NCI-H1105 (cell line): ENCODE measurements at regions not wholly inside any gene's neighbourhood (a gene's known extent, or its start where the extent isn't known, plus 50 kb on each side); places are given as distances from the start of the nearest gene placed in this dataset.
"Not testable (repeated sequence)": the region's sequence is repeated elsewhere in the genome, so short reads cannot be mapped to it uniquely, and the experiment has no call there.

Experiments
- DNase-seq: peaks from one replicate; lab custom pipeline; 2025; lab: John Stamatoyannopoulos, UW

DNA sequence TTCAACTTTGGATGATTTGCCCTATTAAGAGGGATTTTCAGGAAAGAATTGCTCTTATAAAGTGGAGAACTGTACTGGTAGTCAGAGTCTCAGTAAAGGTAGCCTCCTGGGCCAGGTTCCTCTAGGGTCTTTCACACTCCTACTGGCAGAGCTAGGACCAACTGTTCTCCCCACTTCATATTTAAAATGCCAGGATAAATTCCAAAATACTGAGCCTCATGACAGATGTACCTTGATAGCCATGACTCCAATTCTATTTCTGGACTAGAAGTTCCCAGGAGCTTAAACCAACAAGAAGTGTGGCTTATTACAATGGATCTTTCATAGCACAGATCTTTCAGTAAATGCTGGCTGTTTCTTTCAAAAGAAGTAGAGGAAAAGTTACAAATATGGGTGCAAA, 126.5 kb downstream of the C12orf75 start:
- DNase-seq, result no peak

DNA sequence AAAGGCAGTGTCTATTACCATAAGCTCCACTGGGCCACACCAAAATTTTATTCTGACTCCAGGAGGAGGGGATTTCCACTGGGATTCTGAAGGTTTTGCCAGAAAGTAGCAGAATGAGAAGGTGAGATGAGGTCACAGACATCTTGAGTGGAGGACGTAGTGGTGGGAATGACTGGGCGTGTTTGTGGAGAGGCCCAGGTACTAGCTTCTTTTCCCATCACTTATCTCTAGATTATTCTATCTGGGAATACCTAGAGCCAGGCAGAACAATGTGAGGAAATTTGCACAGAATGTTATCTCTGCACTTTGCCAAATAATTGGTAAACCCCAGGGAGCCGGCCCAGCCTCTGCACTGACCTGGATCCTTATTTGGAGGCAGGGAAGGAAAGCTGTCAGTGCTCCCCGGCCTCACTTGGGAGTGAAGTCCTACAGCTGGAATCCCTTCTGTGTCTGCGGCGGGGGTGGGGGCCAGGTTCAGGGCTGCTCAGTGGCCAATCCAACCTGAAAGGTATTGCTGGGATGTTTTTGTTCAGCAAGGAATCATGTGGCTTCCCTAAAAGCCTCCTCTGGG, 129.4 kb downstream of the C12orf75 start:
- DNase-seq, result no peak

DNA sequence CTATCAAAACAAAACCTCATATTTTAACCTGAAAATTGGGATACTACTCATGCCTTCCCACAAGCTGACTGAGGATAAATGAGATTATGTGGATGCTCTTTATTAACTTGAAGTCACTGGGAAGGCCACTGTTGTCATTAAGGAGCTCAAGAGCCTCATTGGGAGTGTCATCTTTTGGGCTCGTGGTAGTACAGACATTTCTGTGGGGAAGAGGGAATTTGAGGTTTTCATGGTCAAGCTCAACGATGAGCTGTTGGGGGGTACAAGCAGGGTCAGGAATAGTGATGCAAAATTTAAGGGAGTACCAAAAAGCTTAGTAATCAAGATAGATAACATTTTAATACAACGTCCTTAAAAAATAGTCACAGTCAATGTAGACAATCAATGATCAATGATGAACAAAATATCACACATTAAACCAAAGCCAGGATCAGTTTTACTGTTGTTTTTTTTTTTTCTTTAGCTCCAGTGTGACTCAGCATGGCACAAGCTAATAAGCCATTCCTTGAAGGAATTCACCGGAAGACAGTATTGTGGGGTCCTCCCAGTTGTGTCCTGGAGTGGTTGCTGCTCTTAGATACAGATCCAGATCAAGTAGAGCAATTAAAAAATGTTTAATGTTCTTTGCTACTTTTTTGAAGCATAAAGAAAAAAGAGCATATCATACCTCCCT, 130.9 kb downstream of the C12orf75 start:
- DNase-seq, result no peak

DNA sequence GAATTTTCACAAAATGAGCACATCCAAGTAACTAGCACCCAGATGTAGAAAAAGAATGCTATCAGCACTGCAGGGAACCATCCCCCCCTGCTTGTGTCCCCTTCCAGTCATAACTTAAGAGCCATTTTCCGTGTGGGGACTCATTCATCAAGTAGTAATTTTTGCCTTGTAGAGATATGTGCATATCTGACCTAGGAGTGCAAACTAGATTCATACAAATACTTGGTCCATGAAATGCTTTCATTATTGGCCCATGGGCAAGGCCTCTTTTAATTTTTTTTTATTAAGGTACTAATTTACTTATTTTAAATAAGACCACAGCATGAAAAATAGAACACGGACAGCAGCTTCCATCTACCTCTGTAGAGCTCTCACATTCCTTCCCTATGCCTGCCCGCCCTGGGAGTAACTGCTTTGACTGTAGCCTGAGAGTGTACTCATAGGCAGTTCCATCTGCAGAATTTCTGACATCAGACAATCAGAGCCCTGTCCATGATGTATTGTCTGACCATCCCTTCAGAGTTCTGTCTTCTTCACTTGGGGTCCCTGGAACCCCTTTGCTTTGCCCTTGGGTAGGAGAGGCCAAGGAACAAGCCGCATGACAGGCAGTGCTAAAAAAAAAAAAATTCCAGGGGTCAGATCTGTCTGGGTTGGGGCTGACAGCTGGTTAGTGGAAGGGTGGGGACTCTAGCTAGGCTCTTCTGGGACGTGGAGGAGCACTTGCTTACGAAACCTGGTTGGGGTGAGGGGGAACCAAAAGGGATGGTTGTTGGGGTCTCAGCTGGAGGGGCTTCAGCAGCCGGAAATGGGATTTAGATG, 131.7 kb downstream of the C12orf75 start:
- DNase-seq, result no peak

DNA sequence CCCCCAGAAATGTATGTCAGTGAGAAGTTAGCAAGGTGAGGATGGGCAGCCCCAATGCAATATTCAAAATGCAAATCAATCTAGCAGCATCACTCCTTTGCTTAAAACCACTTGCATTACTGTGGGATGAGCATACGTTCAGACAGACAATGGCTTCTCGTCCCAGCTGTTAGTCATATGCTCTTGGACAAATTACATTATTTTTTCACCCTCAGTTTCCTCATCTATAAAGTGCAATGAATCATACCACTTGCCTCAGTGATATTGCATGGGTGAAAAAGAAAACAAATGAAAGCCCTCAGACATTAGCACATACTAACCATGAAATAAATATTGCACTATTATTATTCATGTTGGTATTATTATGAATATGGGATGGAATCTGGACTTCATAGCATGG, 132.3 kb downstream of the C12orf75 start:
- DNase-seq, result no peak

DNA sequence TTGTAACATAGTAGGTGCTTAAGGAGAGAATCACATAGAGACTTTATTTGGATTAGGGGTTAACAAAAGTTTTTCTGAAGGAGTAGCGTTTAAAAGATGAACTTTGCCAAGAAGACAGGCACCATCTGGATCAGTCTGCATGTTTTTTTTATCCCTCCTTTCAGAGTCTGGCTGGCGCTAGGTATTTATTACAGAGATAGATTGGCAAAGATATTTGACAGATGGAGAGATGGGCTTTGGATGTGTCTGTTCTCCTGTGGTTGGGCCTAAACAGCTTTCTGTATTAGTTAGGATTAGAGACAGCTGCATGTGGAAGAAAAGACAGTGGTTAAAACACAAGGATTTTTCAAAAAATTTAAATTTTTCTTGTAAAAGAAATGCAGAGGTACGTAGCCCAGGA, 133.9 kb downstream of the C12orf75 start:
- DNase-seq, result no peak

DNA sequence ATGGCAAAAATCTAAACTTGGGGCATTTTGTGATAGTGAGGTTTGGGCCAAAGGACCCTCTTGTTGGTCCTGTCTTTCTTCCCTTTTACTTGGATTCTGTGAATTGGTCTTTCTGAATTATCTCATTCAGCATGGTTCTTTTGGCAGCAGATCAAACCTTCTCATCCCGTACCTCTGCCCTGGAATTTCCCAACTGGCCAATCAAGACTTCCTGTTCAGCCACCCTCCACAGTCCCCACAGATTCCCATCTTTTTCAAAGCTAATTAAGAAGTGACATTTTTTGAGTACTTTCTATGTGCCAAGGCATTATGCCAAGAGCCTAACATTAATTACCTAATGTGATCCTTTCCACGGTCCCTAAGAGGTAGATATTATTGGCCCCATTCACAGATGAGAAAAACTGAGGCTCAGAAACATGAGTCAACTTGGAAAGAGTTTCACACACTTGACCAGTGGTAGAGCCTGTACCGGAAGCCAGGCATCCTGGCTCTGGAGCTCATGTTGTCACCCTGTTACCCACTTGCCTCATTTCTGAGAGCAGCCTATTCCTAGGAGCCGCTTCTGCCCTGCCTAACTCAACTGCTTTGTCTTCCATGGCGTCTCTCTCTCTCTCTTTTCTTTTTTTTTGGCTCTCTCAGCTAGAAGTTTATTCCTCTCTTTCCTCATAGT, 135.9 kb downstream of the C12orf75 start:
- DNase-seq, result no peak

DNA sequence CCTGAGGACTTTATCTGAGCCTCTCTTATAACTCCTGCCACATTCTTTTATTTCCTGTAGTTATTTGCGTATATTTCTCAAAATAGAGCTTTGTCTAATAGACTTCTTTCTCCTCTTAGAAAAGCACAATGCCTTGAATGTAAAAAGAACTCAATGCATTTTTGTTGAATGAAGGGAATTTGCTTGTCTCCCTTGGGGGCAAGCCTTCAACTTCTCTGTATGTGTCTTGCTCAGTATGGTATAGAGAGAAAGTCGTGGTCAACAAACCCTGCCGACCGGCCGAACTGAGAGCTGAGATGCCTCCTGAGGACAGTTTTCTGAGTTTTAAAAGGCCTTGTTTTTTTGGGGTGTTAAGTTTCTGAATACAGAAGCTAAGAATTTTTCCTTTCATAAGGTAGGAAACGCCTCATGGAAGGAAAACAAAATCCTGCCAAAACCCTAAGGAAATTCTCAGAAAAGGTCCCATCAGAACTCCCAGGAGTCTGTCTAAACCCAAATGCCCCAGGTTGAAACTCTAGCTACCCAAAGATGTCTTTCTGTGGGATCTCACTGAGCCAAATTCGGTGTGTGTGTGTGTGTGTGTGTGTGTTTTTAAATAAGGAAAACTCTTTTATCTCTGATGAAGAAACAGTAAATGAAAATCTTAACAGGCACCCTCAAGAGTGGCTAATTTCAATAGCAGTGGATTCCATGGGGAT, 136.6 kb downstream of the C12orf75 start:
- no peak for DNase-seq

DNA sequence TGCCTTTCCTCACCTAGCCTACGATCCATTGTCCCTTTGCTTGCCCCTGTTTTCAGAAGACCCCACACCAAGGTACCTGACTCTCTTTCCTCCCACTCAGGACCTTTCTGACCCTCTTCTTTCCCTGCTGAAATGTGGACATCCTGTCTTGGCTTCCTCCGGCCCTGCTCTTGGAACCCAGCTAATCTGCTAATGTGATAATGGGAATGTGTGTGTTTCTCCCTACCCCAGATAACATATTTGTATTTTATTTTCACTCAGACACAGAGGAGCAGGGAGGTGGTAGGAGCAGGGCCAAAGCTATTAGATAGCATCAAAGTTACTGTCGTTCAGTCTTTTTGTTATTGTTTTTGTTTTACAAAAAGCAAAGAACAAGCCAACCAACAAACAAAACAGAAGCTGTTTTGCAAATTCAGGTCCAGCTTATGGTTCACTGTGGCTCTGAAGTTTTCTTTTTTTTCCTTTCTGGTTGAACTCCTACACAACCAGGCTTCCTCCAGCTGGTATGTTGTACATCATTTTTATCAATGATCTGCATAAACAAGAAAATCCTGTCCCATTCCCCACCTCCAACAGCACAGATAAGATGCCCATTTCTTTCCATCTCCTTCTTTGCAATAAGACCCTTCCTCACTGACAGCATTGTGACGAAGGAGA, 137.3 kb downstream of the C12orf75 start:
- DNase-seq, result no peak

DNA sequence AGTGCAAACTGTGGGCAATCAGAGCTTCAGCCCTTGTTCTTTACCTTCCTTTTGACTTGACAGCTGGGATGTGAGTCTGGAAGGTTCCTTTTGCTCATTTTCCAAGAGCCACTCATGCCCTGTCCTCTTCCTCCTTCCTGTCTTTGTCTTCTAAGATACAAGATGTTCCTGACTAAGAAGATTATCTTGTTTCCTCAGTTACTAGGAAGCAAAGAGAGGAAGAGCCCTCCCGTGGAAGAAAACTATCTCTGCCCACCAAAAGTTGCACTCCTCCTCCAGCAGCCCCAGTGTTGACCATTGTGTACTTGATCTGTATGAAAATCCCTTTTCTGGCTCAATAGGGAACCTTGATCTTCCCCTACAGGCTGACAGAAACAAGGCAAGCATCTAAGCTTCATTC, 138.0 kb downstream of the C12orf75 start:
- DNase-seq, result no peak

DNA sequence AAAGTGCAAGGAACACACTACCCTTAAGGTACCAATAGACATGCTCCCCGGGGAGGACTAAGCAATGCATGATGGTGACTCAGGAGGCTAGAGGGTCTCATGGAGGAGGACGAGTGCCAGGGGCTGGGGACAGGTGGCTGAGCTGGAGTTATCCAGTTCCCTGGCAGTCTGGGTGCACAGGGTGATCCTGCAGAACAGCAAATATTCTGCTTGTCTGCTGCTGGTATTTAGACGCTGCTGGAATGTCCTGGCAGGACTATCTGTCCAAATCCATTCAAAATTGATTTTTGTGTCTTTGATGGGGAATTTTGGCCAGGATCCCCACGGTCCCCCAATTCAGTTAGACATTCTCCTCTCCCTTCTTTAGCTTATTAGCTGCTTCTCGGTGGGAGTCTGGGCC, 138.7 kb downstream of the C12orf75 start:
- DNase-seq, result no peak

DNA sequence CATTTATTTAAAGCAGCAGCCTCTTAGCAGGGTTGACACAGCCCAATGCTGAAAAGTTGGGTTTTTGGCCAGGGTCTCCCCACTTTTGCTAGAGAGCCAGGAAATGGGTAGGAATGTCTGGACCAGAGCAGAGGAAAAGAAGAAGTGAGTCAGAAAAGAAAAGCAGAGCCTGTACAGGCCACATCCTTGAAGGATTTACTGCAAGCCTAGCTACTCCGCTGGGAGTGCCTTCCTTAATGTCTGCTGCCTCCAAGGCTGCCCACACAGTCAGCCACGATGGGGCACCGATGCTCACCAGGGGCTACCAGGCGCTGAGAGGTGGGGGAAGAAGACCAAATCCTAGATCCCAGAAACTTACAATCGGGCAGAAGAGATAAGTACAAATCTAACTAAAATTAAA, 139.2 kb downstream of the C12orf75 start:
- DNase-seq, result no peak

DNA sequence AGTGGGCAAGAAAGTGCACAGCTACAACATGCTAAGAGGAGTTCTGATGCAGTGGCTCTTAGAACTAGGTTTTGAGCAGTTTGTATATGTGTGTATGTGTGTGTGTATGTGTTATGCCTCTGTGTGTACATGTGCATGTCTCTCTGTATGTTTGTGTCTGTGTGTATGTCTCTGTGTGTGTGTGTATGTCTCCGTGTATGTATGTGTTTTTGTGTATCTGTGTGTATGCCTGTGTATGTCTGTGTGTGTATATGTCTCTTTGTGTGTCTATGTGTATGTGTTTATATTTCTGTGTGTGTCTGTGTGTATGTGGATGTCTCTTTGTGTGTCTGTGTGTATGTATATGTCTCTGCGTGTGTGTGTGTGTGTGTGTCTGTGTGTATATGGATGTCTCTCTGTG, 139.6 kb downstream of the C12orf75 start:
- DNase-seq, result no peak

DNA sequence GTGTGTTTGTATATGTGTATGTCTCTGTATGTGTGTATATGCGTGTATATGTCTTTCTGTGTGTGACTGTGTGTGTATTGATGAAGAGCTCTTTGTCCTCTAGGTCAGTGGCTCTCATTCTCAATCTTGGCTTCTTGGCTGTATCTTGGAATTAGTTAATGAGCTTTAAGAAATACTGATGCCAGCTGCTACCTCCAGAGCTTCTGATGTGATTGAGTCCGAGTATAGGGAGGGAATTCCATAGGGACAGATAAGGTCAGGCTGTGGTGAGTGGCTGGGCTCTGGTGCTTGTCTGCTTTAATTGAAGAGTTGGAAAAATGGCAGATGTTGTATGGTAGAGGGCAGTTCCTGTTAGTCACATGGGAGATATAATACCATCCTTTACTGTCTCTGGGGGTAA, 140.1 kb downstream of the C12orf75 start:
- DNase-seq, result no peak

DNA sequence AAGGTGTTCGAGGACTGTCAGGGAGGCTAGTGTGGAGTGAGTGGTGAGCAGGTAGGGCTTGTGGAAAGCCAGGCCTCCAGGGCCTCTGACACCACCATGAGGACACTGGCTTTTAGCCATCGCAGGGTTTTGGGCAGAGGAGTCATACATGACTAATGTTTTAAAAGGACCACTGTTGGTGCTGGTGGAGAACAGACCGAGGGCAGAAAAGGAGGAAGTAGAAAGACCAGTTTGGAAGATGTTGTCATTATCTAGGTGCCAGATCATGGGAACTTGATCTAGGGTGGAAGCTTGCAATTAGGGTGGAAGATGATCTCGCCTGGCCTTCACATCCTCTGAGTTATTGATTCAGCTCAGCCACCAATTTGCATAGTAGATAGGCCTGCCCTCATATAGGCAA, 144.2 kb downstream of the C12orf75 start:
- no peak for DNase-seq

DNA sequence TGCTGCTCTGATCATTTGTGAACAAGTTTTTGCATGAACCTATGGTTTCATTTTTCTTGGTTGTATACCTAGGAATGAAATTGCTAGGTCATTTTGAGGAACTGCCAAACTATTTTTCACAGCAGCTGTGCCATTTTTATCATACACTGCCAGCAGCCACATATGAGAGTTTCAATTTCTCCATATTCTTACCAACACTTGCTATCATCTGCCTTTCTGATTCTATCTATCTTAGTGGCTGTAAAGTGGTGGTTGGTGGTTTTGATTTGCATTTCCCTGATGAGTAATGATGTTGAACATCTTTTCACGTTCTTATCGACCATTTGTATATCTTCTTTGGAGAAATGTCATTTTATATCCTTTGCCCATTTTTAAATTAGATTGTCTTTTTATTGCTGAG, 146.1 kb downstream of the C12orf75 start:
- no peak for DNase-seq

DNA sequence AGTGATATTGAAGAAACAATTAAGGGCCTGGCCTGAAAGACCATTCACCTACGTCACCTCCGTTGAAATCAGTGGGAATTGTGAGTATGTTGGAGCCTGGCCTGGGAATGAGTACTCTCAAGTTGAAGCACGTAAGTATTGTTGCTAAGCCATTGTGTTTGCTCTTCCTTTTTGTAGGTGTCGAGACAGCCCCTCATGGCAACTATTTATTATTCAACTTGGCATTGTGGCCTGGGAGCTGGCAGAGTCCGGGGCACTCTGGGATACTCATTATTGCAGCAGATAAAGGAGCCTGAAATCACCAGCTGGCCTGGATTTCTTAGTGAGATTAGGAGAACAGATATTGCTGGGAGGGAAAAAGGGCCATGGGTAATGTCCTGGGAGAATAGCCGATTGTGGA, 147.4 kb downstream of the C12orf75 start:
- DNase-seq, result peak; percentile 50

DNA sequence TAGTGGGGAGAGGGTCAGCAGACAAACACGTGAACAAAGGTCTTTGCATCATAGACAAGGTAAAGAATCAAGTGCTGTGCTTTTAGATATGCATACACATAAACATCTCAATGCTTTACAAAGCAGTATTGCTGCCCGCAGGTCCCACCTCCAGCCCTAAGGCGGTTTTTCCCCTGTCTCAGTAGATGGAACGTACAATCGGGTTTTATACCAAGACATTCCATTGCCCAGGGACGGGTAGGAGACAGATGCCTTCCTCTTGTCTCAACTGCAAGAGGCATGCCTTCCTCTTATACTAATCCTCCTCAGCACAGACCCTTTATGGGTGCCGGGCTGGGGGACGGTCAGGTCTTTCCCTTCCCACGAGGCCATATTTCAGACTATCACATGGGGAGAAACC, 148.3 kb downstream of the C12orf75 start:
- DNase-seq, result not testable (repeated sequence)

DNA sequence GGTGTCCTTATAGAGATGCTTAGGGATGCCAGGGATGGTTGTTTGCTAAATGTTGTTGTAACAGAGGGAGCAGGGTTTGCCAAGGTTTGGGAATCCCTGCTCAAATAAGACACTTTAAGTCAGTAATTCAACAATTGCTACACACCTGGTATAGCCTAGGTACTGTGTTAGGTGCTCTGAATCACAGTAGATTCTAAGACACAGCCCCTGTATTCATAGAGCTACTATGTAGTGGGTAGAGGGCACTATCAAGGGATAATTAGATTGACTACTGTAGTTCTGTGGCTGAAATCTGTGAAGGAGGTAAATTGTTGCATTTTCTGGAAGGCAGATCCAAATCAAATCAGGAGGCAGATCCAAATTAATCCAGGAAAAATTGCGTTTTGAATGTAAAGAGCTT, 149.2 kb downstream of the C12orf75 start:
- DNase-seq, result no peak

DNA sequence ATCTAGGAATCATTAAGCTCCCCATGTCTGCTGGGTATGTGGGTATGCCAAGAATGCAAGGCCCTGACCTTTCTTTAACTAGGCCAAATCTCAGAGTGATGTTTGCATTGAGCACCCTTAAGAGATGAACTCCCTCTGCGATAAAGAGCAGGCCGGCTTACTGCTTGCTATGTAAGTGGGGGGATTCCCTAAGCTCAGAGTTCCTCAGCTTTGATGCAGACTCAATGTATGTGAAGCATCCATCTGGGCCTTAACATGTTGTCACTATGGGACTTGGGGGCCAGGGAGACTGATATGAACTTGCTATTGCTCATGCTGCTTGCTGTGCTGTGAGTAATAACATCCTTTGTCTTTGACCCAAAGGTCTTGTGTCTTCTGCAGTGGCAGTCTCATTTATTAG, 149.7 kb downstream of the C12orf75 start:
- no peak for DNase-seq

DNA sequence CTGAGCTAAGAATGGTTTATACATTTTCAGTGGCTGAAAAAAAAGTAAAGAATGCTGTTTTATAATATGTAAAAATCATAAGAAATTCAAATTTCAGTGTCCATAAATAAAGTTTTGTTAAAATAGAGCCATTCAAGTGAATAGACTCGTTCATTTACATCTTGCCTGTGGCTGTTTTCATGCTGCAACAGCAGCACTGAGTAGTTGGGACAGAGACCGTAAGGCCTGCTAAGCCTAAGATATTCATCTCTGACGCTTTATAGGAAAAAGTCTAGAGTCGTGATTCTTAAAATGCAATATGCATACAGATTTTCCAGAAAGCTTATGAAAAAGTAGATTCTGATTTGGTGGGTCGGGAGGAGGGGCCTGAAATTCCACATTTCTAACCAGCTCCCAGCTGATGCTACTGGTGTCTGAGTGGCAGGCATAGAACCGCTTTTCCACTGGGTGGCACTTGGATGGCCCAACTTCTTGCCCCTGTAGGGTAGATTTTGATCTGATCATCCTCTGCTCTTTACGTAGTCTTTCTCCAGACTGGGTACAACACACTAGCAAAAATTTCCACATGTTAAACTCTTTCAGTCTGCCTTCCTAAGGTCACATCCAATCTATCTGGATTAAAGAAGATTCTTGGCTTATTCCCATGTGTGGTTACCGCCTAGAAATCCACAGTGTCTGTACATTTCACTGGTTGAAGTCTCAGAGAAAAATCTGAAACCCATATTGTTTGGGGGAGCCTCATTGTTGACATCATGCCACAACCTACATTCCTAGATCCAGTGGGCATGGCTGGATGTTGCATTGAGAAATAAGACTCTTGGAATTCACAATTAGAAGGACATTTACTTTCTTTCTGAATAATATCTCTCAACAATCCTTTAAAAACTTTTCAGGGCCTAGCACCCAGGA, 151.2 kb downstream of the C12orf75 start:
- no peak for DNase-seq
